ENCODE measurements at regions not wholly inside any gene's neighbourhood (a gene's known extent, or its start where the extent isn't known, plus 50 kb on each side); places are given as distances from the start of the nearest gene placed in this dataset.

DNA sequence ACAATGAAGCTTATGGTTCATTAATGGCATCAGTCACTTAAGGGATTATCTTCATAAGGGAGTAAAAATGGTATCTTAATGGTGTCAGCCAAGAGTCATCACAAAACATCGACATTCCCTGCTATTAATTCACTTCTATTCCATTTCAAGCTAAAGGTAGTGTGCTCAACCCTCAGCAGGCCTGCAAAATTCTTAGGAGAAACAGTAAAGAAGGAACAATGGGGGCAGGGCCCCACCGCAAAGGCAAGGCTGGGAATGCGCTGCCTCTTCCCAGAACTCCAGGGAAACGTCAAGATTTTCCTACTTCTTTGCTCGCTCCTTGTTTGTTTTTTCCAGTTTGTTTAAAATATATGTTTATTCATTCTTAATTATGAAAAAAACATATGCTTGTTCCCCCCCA, 187.3 kb upstream of the TSC22D2 start:
- no peak for DNase-seq (ENCODE audit: low read depth)
- peak overlapping the region; percentile 49 for H3K4me3 ChIP-seq (replicated peaks; ENCODE audit: low read depth, low read length)
- TF ChIP-seq, protein P1, sequence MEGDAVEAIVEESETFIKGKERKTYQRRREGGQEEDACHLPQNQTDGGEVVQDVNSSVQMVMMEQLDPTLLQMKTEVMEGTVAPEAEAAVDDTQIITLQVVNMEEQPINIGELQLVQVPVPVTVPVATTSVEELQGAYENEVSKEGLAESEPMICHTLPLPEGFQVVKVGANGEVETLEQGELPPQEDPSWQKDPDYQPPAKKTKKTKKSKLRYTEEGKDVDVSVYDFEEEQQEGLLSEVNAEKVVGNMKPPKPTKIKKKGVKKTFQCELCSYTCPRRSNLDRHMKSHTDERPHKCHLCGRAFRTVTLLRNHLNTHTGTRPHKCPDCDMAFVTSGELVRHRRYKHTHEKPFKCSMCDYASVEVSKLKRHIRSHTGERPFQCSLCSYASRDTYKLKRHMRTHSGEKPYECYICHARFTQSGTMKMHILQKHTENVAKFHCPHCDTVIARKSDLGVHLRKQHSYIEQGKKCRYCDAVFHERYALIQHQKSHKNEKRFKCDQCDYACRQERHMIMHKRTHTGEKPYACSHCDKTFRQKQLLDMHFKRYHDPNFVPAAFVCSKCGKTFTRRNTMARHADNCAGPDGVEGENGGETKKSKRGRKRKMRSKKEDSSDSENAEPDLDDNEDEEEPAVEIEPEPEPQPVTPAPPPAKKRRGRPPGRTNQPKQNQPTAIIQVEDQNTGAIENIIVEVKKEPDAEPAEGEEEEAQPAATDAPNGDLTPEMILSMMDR (IDR thresholded peaks at IDR 0.05; ENCODE audit: low read length, missing control alignments) = no peak

DNA sequence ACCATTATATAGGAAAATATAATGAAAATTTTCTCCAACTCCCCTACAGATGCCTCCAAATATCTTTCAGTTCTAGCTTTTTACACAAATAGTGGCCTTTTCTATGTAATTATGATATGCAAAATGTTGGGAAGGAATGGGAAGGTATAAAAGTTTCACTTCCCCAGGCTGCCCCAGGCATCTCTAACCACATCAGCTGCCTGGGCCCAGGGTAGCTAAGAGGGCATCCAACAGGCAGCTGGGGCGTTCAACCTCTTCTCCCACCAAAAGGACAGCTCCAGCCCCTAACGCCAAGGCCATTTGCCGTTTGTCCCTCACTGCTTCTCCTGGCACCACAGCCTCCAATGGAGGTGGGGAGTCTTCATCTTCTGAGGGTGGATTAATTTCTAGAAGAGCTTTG, 188.1 kb upstream of the TSC22D2 start:
- DNase-seq (ENCODE audit: low read depth) = no peak
- TF ChIP-seq, protein P1 (IDR thresholded peaks at IDR 0.05; ENCODE audit: low read length, missing control alignments) = no peak

DNA sequence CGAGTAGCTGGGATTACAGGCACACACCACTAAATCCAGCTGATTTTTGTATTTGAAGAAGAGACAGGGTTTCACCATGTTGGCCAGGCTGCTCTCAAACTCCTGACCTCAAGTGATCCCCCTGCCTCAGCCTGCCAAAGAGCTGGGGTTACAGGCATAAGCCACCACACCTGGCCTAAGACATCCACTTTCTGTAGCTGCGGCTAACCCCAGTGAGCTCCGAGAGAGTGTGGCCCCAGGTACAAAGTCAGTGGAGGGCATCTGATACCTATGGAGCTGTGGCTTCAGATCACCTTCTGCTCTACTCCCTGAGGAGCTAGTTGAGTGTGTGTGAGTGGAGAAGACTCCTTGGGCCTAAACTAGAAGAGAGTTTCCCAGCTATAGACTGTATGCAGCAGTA, 189.3 kb upstream of the TSC22D2 start:
- TF ChIP-seq, protein P1 (IDR thresholded peaks at IDR 0.05; ENCODE audit: low read length, missing control alignments) = no peak
- no peak overlapping the region for H3K4me3 ChIP-seq (replicated peaks; ENCODE audit: low read depth, low read length)
- no peak for DNase-seq (ENCODE audit: low read depth)

More for the DNA sequence above, 188.1 kb upstream of the TSC22D2 start:
- H3K4me3 ChIP-seq (replicated peaks; ENCODE audit: low read depth, low read length) = no peak overlapping the region

DNA sequence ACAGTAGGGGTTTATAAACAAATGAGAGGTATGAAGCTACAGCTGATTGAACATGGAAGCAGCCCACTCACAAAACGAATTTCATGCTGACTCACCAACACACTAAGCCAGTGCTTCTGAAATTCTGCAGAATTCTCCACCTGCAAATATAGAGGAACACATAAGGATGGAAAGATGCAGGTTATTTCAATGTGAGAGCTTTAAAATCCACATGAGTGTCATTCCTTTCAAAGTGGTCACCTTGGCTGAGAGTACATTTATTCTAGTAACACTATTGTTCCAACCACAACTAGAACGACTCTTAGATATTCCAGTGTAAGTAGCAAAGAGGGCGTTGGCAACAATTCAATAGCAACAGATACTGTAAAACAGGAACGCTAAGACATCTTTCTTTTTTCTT, 189.9 kb upstream of the TSC22D2 start:
- DNase-seq (ENCODE audit: low read depth) = no peak
- H3K4me3 ChIP-seq (replicated peaks; ENCODE audit: low read depth, low read length) = no peak overlapping the region
- TF ChIP-seq, protein P1 (IDR thresholded peaks at IDR 0.05; ENCODE audit: low read length, missing control alignments) = no peak

DNA sequence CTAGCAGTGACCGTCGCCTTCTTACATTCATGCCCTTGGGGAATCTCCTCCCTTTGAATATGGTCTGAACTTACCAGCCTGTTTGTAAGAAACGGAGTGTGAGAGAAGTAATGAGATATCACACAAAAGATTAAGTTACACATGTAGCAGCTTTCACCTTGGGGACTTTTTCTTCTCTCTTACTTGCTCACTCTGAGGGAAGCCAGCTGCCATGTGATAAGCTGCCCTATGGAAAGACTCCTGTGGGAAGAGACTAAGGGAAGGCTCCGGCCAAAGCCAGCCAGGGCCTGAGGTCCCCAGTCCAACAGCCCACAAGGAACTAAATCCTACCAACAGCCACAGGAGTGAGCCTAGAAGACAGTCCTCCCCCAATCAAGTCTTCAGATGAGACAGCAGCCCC, 190.4 kb upstream of the TSC22D2 start:
- no peak for DNase-seq (ENCODE audit: low read depth)
- TF ChIP-seq, protein P1 (IDR thresholded peaks at IDR 0.05; ENCODE audit: low read length, missing control alignments) = no peak
- no peak overlapping the region for H3K4me3 ChIP-seq (replicated peaks; ENCODE audit: low read depth, low read length)

DNA sequence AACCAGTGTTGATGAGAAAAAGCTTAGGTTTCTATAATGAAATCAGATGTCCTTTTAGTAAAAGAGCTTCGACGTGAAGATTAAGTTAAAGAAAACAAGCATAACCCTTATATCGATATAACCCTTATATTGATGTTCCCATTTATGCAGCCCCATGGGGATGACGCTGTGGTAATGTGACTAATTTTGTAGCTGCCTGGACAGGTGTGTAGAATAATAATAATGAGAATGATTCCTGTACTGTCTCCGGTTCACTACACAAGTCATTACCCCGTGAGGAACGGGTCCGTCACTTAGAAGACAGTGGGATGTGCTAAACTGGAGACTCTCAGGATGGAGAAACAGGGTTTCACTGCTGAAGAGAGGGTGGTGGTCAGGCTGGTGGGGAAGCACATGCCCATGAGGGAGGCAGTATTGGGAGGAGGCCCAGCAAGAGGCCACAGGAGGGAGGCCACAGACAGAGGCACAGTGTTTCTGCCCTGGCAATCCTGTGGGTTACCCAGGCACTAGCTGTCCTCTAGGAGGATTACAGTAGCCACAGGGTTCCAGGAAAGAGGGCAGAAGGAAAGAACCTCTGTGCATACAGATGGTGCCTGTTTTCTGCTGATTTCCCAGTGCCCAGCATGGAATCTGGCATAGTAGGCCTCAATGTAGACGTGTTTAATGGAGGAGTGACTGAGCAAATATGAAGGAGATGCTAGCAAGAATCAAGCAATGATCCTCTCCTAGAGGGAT, 191.1 kb upstream of the TSC22D2 start:
- H3K4me3 ChIP-seq (replicated peaks; ENCODE audit: low read depth, low read length) = no peak overlapping the region
- TF ChIP-seq, protein P1 (IDR thresholded peaks at IDR 0.05; ENCODE audit: low read length, missing control alignments) = no peak
- DNase-seq (ENCODE audit: low read depth) = no peak

All from fibroblast of pulmonary artery (primary cell).